ENCODE measurements at regions not wholly inside any gene's neighbourhood (a gene's known extent, or its start where the extent isn't known, plus 50 kb on each side); places are given as distances from the start of the nearest gene placed in this dataset.

DNA sequence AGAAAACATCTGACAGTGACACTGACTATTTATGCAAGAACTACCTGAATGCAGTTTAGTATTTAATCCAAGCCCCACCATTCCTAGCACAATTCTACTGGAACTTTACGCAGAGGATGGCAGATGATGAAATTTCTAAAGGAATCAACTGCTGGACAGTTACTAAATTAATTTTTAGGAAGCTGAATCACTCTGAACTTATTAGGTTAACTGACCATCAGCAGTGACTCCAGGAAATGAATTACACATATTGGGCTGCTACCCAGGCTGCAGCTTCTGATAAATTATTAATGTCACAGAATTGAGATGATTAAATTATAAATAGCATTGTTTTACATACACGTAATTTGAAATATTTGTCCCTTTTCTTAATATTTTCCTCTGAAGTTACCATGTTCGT lies 250.8 kb downstream of the TMEM182 start:
- Mint-ChIP-seq H3K27me3 (ENCODE audit: insufficient read depth) (peaks cover 9% of the 10 kb centered on the region), H3K4me1 (no peaks in the 10 kb centered on the region), H3K4me3 (no peak overlapping the region), H3K9me3 (no peaks in the 10 kb centered on the region), H3K36me3 (ENCODE audit: low read depth) (no peaks in the 10 kb centered on the region), H3K27ac (no peak overlapping the region)
- DNase-seq, result no peak
- H3K36me3 ChIP-seq (ENCODE audit: control insufficient read depth, insufficient read depth, low read length), result no peaks in the 10 kb centered on the region
- H3K4me1 ChIP-seq (ENCODE audit: control insufficient read depth, insufficient read depth, low read length), result peaks cover 5% of the 10 kb centered on the region
- no peaks in the 10 kb centered on the region for H3K9me3 ChIP-seq (ENCODE audit: control insufficient read depth, low read length)
- WGBS, 2 experiments (ENCODE audit: insufficient coverage in 1 of 2, insufficient read length in 1 of 2), result 95% methylated on average over 1 of the region's 3 CpGs; no CpG with 5 or more reads in 1 of the 2 experiments
- no peak overlapping the region for H3K4me3 ChIP-seq (ENCODE audit: low read length)
- H3K27ac ChIP-seq (ENCODE audit: low read depth, low read length), result no peak overlapping the region
- H3K9ac ChIP-seq (ENCODE audit: extremely low read depth, low read length, poor library complexity, severe bottlenecking), result no peak overlapping the region
- no peak for TF ChIP-seq CTCF (conservative IDR thresholded peaks at IDR 0.05)
- peaks cover 13% of the 10 kb centered on the region for H3K27me3 ChIP-seq (ENCODE audit: control insufficient read depth, insufficient read depth, low read length, poor library complexity, severe bottlenecking)

DNA sequence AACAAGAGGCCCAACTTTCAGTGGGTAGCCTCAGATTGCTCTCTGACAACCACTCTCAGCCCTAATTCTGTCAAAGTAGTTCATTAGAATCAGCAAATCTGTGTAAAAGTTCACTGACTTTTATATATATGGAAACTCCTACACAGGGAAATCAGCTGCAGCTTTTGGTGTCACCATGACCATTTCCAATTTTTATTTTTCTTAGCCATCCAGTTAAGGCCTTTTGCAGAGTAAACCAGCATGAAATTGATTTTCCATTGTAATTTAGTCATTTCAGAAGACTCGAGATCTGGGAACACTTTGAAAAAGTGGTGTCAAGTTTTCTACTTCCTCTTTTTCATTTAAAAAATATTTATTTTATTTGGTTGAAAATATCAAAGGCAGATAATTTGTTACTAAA lies 263.2 kb downstream of the TMEM182 start:
- H3K27ac Mint-ChIP-seq, result no peak overlapping the region
- no peak overlapping the region for H3K4me3 Mint-ChIP-seq
- no peak overlapping the region for H3K4me3 ChIP-seq (ENCODE audit: low read length)
- DNase-seq, result no peak
- H3K27me3 ChIP-seq (ENCODE audit: control insufficient read depth, insufficient read depth, low read length, poor library complexity, severe bottlenecking), result no peaks in the 10 kb centered on the region
- no peaks in the 10 kb centered on the region for H3K9me3 ChIP-seq (ENCODE audit: control insufficient read depth, low read length)
- TF ChIP-seq CTCF (conservative IDR thresholded peaks at IDR 0.05), result no peak
- no peaks in the 10 kb centered on the region for H3K4me1 ChIP-seq (ENCODE audit: control insufficient read depth, insufficient read depth, low read length)
- H3K9ac ChIP-seq (ENCODE audit: extremely low read depth, low read length, poor library complexity, severe bottlenecking), result no peak overlapping the region
- H3K27ac ChIP-seq (ENCODE audit: low read depth, low read length), result no peak overlapping the region
- H3K36me3 Mint-ChIP-seq (ENCODE audit: low read depth), result no peaks in the 10 kb centered on the region
- no peaks in the 10 kb centered on the region for H3K27me3 Mint-ChIP-seq (ENCODE audit: insufficient read depth)
- WGBS, 2 experiments (ENCODE audit: insufficient coverage in 1 of 2, insufficient read length in 1 of 2), result 94% methylated on average over 1 of the region's 1 CpG; no CpG with 5 or more reads in 1 of the 2 experiments
- H3K9me3 Mint-ChIP-seq, result no peaks in the 10 kb centered on the region
- H3K36me3 ChIP-seq (ENCODE audit: control insufficient read depth, insufficient read depth, low read length), result no peaks in the 10 kb centered on the region
- H3K4me1 Mint-ChIP-seq, result no peaks in the 10 kb centered on the region

DNA sequence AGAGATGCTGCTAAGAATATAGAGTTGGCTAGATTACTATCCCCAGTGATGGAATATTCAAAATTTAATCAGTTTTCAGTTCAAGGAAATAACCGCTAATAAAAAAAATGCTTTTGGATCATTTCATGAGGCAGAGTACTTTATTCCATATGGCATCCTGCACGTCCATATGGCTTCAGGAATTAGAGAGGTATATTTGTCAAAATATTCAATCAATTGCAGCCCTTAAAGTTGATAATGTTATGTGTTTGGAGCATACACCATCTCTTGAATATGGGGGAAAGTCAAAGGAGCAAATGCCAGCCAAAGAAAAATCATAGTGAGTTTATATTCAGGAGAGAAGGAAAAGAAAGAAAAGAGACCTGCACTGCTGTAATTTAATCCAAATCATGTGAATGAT lies 266.4 kb downstream of the TMEM182 start:
- Mint-ChIP-seq H3K36me3 (ENCODE audit: low read depth) (no peaks in the 10 kb centered on the region), H3K4me1 (no peaks in the 10 kb centered on the region), H3K4me3 (no peak overlapping the region), H3K9me3 (no peaks in the 10 kb centered on the region), H3K27ac (no peak overlapping the region), H3K27me3 (ENCODE audit: insufficient read depth) (no peaks in the 10 kb centered on the region)
- no peaks in the 10 kb centered on the region for H3K9me3 ChIP-seq (ENCODE audit: control insufficient read depth, low read length)
- DNase-seq, result no peak
- H3K4me1 ChIP-seq (ENCODE audit: control insufficient read depth, insufficient read depth, low read length), result no peaks in the 10 kb centered on the region
- H3K4me3 ChIP-seq (ENCODE audit: low read length), result no peak overlapping the region
- H3K36me3 ChIP-seq (ENCODE audit: control insufficient read depth, insufficient read depth, low read length), result no peaks in the 10 kb centered on the region
- H3K9ac ChIP-seq (ENCODE audit: extremely low read depth, low read length, poor library complexity, severe bottlenecking), result no peak overlapping the region
- H3K27me3 ChIP-seq (ENCODE audit: control insufficient read depth, insufficient read depth, low read length, poor library complexity, severe bottlenecking), result no peaks in the 10 kb centered on the region
- no peak overlapping the region for H3K27ac ChIP-seq (ENCODE audit: low read depth, low read length)
- WGBS, 2 experiments (ENCODE audit: insufficient coverage in 1 of 2, insufficient read length in 1 of 2), result 88 to 90% methylated on average over 1 to 2 of the region's 2 CpGs
- no peak for TF ChIP-seq CTCF (conservative IDR thresholded peaks at IDR 0.05)

Measured in endodermal cell (in vitro differentiated cells).